ENCODE measurements at regions not wholly inside any gene's neighbourhood (a gene's known extent, or its start where the extent isn't known, plus 50 kb on each side); places are given as distances from the start of the nearest gene placed in this dataset.

DNA sequence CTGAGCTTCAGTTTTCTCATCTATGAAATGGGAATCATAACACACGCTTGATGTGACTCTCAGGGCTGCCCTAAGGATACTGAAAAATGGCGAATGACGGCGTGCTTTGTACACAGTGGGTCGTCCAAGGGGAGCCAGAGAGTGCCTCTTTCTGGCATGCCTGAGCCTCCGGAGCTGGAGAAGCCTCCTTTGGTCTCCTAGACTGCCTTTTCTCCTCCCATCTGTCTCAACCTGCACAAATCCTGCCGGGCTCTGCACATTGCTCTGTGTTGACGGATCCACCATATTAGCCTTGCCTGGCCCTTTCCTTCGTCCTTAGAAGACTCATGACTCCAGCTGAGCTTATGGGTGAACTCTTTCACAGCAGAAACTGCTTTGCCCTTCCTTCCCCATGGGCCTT is 220.9 kb downstream of the TSHZ3 start:
- Mint-ChIP-seq H3K4me3 (no peak overlapping the region), H3K27ac (no peak overlapping the region), H3K4me1 (no peaks in the 10 kb centered on the region), H3K27me3 (ENCODE audit: low read depth in 3 of 3) (peaks cover 6 to 10% (median 8%) of the 10 kb centered on the region in 3 donors), H3K9me3 (peaks cover 0 to 15% (median 2%) of the 10 kb centered on the region in 7 donors), H3K36me3 (no peaks in the 10 kb centered on the region)
- Histone ChIP-seq H3K27me3 (ENCODE audit: control insufficient read depth in 2 of 2, insufficient read depth in 2 of 2, low read length in 2 of 2) (no peaks in the 10 kb centered on the region), H3K4me1 (ENCODE audit: control insufficient read depth in 1 of 2, insufficient read depth in 2 of 2, low read length in 2 of 2) (no peaks in the 10 kb centered on the region), H3K4me3 (replicated peaks in 1 of 3; ENCODE audit: low read depth in 2 of 3, low read length in 3 of 3) (no peak overlapping the region), H3K9me3 (replicated peaks in 1 of 2; ENCODE audit: control insufficient read depth in 1 of 2, insufficient read depth in 1 of 2, low read length in 2 of 2) (no peaks in the 10 kb centered on the region), H4K20me1 (ENCODE audit: insufficient read depth, low read length) (no peaks in the 10 kb centered on the region), H2AFZ (ENCODE audit: insufficient read depth, low read depth, low read length, poor library complexity, severe bottlenecking) (no peak overlapping the region), H3K79me2 (ENCODE audit: insufficient read depth, low read length) (no peaks in the 10 kb centered on the region), H3K36me3 (replicated peaks in 1 of 2; ENCODE audit: control insufficient read depth in 1 of 2, insufficient read depth in 2 of 2, low read length in 2 of 2) (no peaks in the 10 kb centered on the region), H3K9ac (ENCODE audit: insufficient read depth, low read length, poor library complexity, severe bottlenecking) (no peak overlapping the region), H3K27ac (ENCODE audit: low read depth in 1 of 2, low read length in 2 of 2) (no peak overlapping the region), H3K4me2 (replicated peaks; ENCODE audit: extremely low read depth, low read length, poor library complexity, severe bottlenecking) (no peak overlapping the region)
- TF ChIP-seq, protein P1, sequence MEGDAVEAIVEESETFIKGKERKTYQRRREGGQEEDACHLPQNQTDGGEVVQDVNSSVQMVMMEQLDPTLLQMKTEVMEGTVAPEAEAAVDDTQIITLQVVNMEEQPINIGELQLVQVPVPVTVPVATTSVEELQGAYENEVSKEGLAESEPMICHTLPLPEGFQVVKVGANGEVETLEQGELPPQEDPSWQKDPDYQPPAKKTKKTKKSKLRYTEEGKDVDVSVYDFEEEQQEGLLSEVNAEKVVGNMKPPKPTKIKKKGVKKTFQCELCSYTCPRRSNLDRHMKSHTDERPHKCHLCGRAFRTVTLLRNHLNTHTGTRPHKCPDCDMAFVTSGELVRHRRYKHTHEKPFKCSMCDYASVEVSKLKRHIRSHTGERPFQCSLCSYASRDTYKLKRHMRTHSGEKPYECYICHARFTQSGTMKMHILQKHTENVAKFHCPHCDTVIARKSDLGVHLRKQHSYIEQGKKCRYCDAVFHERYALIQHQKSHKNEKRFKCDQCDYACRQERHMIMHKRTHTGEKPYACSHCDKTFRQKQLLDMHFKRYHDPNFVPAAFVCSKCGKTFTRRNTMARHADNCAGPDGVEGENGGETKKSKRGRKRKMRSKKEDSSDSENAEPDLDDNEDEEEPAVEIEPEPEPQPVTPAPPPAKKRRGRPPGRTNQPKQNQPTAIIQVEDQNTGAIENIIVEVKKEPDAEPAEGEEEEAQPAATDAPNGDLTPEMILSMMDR (IDR thresholded peaks at IDR 0.05), result no peak
- no peak for DNase-seq
- WGBS (ENCODE audit: insufficient coverage), result 96% methylated on average over 8 of the region's 9 CpGs
- intact Hi-C loops (cut with micrococcal nuclease), result no loop called here

DNA sequence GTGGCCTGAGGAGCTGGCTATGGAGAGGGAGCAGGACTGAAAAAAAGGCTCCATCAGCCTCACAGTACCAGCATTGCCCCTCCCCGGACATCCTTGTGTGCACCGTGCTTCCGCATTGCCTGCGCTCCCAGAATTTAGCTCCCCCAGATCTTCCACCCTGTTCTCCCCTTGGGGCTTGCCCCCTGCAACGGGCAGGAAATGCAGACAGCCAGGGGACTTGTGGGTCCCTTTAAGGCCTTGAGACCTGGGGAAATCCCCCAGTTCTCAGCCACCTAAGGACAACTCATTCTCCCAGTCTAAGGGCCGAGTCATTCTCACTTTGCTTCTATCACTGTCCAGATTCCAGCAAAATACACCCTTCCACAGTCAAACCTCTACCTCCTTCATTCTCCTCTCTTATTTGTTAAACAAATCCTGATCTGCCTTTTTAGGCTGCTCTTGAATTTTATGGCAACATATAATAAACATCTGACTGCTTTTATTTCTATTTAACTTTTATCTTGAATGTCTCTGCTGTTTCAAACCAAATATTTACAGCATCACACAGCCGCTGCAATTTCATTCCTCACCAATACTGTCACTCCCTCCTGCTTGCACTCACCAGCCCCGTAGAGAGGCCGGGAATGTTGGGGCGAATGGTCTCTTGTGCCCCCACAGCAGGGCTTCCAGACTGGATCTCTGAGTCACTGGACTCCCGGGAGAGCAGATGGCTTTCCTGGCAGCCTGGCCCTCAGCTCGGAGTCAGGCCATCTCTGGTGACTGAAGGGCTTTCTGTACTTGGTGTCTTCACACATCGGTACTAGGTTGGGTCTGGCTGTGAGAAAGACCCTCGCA is 221.9 kb downstream of the TSHZ3 start:
- no peak for DNase-seq
- no peak overlapping the region for H3K4me3 ChIP-seq (replicated peaks in 1 of 3; ENCODE audit: low read depth in 2 of 3, low read length in 3 of 3)
- H3K4me1 ChIP-seq (ENCODE audit: control insufficient read depth in 1 of 2, insufficient read depth in 2 of 2, low read length in 2 of 2), result no peaks in the 10 kb centered on the region
- Mint-ChIP-seq H3K4me1 (no peaks in the 10 kb centered on the region), H3K9me3 (peaks cover 0 to 15% (median 2%) of the 10 kb centered on the region in 7 donors), H3K27me3 (ENCODE audit: low read depth in 3 of 3) (peaks cover 4 to 7% (median 6%) of the 10 kb centered on the region in 3 donors), H3K36me3 (no peaks in the 10 kb centered on the region), H3K4me3 (no peak overlapping the region), H3K27ac (no peak overlapping the region)
- H3K4me2 ChIP-seq (replicated peaks; ENCODE audit: extremely low read depth, low read length, poor library complexity, severe bottlenecking), result no peak overlapping the region
- no peaks in the 10 kb centered on the region for H3K9me3 ChIP-seq (replicated peaks in 1 of 2; ENCODE audit: control insufficient read depth in 1 of 2, insufficient read depth in 1 of 2, low read length in 2 of 2)
- no peaks in the 10 kb centered on the region for H4K20me1 ChIP-seq (ENCODE audit: insufficient read depth, low read length)
- no peak overlapping the region for H2AFZ ChIP-seq (ENCODE audit: insufficient read depth, low read depth, low read length, poor library complexity, severe bottlenecking)
- H3K27ac ChIP-seq (ENCODE audit: low read depth in 1 of 2, low read length in 2 of 2), result no peak overlapping the region
- H3K27me3 ChIP-seq (ENCODE audit: control insufficient read depth in 2 of 2, insufficient read depth in 2 of 2, low read length in 2 of 2), result no peaks in the 10 kb centered on the region
- no peaks in the 10 kb centered on the region for H3K36me3 ChIP-seq (replicated peaks in 1 of 2; ENCODE audit: control insufficient read depth in 1 of 2, insufficient read depth in 2 of 2, low read length in 2 of 2)
- intact Hi-C loops (cut with micrococcal nuclease), result no loop called here
- WGBS (ENCODE audit: insufficient coverage), result 90% methylated on average over 11 of the region's 14 CpGs
- TF ChIP-seq, protein P1 (IDR thresholded peaks at IDR 0.05), result no peak
- no peaks in the 10 kb centered on the region for H3K79me2 ChIP-seq (ENCODE audit: insufficient read depth, low read length)
- H3K9ac ChIP-seq (ENCODE audit: insufficient read depth, low read length, poor library complexity, severe bottlenecking), result no peak overlapping the region
